ENCODE measurements at regions not wholly inside any gene's neighbourhood (a gene's known extent, or its start where the extent isn't known, plus 50 kb on each side); places are given as distances from the start of the nearest gene placed in this dataset.

DNA sequence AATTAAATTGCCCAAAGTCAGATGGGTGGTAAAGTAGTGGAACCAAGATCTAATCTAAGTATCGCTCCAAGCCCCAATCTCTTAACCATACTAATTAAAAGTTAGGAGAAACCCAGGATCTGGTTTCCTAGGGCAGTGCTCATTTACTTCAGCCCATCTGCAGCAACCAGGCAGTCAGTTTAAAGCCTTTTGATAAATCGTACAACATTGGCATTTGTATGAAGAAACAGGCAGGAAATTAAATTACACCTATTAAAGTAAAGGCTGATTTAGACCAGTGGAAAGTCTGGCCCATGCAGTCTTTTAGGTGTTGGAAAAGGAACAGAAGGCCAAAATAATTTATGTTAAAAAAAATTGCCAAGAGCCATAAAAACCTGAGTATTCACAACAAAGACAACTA lies 594.4 kb upstream of the UBE2E2 start:
- intact Hi-C loops (cut with micrococcal nuclease): no loop called here

GRCh38 chr3:22609139-22609538 lies 594.0 kb upstream of the UBE2E2 start:
- H3K4me1 ChIP-seq (ENCODE audit: control insufficient read depth, insufficient read depth, low read length): no peaks in the 10 kb centered on the region
- Mint-ChIP-seq H3K36me3 (no peaks in the 10 kb centered on the region), H3K4me3 (no peak overlapping the region), H3K27me3 (ENCODE audit: low read depth in 2 of 2) (no peaks in the 10 kb centered on the region), H3K9me3 (peaks cover 6 to 17% of the 10 kb centered on the region in 2 donors), H3K27ac (no peak overlapping the region), H3K4me1 (no peaks in the 10 kb centered on the region)
- DNase-seq (no peak), ATAC-seq (no peak)
- no peaks in the 10 kb centered on the region for H3K36me3 ChIP-seq (ENCODE audit: control insufficient read depth, insufficient read depth, low read length)
- intact Hi-C loops (cut with micrococcal nuclease): no loop called here
- no peak overlapping the region for H3K4me3 ChIP-seq (ENCODE audit: low read length)
- no peaks in the 10 kb centered on the region for H3K27me3 ChIP-seq (ENCODE audit: control insufficient read depth, insufficient read depth, low read length)
- H3K27ac ChIP-seq (ENCODE audit: low read length): no peak overlapping the region
- 83% methylated on average over 1 of the region's 1 CpG for WGBS (ENCODE audit: insufficient coverage)
- H3K9me3 ChIP-seq (ENCODE audit: control insufficient read depth, insufficient read depth, low read length): no peaks in the 10 kb centered on the region
- TF ChIP-seq, protein P1, sequence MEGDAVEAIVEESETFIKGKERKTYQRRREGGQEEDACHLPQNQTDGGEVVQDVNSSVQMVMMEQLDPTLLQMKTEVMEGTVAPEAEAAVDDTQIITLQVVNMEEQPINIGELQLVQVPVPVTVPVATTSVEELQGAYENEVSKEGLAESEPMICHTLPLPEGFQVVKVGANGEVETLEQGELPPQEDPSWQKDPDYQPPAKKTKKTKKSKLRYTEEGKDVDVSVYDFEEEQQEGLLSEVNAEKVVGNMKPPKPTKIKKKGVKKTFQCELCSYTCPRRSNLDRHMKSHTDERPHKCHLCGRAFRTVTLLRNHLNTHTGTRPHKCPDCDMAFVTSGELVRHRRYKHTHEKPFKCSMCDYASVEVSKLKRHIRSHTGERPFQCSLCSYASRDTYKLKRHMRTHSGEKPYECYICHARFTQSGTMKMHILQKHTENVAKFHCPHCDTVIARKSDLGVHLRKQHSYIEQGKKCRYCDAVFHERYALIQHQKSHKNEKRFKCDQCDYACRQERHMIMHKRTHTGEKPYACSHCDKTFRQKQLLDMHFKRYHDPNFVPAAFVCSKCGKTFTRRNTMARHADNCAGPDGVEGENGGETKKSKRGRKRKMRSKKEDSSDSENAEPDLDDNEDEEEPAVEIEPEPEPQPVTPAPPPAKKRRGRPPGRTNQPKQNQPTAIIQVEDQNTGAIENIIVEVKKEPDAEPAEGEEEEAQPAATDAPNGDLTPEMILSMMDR (IDR thresholded peaks at IDR 0.05): no peak

More for the DNA sequence above, 594.4 kb upstream of the UBE2E2 start:
- TF ChIP-seq, protein P1 (IDR thresholded peaks at IDR 0.05): no peak
- Mint-ChIP-seq H3K9me3 (peaks cover 6 to 17% of the 10 kb centered on the region in 2 donors), H3K4me1 (no peaks in the 10 kb centered on the region), H3K27ac (no peak overlapping the region), H3K36me3 (no peaks in the 10 kb centered on the region), H3K4me3 (no peak overlapping the region), H3K27me3 (ENCODE audit: low read depth in 2 of 2) (no peaks in the 10 kb centered on the region)
- 92% methylated on average over 2 of the region's 2 CpGs for WGBS (ENCODE audit: insufficient coverage)
- DNase-seq (no peak), ATAC-seq (no peak)
- Histone ChIP-seq H3K4me1 (ENCODE audit: control insufficient read depth, insufficient read depth, low read length) (no peaks in the 10 kb centered on the region), H3K4me3 (ENCODE audit: low read length) (no peak overlapping the region), H3K27ac (ENCODE audit: low read length) (no peak overlapping the region), H3K36me3 (ENCODE audit: control insufficient read depth, insufficient read depth, low read length) (no peaks in the 10 kb centered on the region), H3K9me3 (ENCODE audit: control insufficient read depth, insufficient read depth, low read length) (no peaks in the 10 kb centered on the region), H3K27me3 (ENCODE audit: control insufficient read depth, insufficient read depth, low read length) (no peaks in the 10 kb centered on the region)

GRCh38 chr3:22612927-22613326 lies 590.2 kb upstream of the UBE2E2 start:
- Histone ChIP-seq H3K4me3 (ENCODE audit: low read length) (no peak overlapping the region), H3K27me3 (ENCODE audit: control insufficient read depth, insufficient read depth, low read length) (no peaks in the 10 kb centered on the region), H3K27ac (ENCODE audit: low read length) (no peak overlapping the region), H3K4me1 (ENCODE audit: control insufficient read depth, insufficient read depth, low read length) (no peaks in the 10 kb centered on the region), H3K36me3 (ENCODE audit: control insufficient read depth, insufficient read depth, low read length) (no peaks in the 10 kb centered on the region), H3K9me3 (ENCODE audit: control insufficient read depth, insufficient read depth, low read length) (no peaks in the 10 kb centered on the region)
- Mint-ChIP-seq H3K4me3 (no peak overlapping the region), H3K27ac (no peak overlapping the region), H3K36me3 (no peaks in the 10 kb centered on the region), H3K9me3 (peaks cover 4 to 8% of the 10 kb centered on the region in 2 donors), H3K27me3 (ENCODE audit: low read depth in 2 of 2) (no peaks in the 10 kb centered on the region), H3K4me1 (no peaks in the 10 kb centered on the region)
- intact Hi-C loops (cut with micrococcal nuclease): no loop called here
- TF ChIP-seq, protein P1 (IDR thresholded peaks at IDR 0.05): no peak
- no peak for ATAC-seq
- DNase-seq: no peak
- 82% methylated on average over 3 of the region's 4 CpGs for WGBS (ENCODE audit: insufficient coverage)

- Histone ChIP-seq H3K9me3 (ENCODE audit: control insufficient read depth, insufficient read depth, low read length) (no peaks in the 10 kb centered on the region), H3K27ac (ENCODE audit: low read length) (no peak overlapping the region), H3K4me3 (ENCODE audit: low read length) (no peak overlapping the region), H3K36me3 (ENCODE audit: control insufficient read depth, insufficient read depth, low read length) (no peaks in the 10 kb centered on the region), H3K27me3 (ENCODE audit: control insufficient read depth, insufficient read depth, low read length) (no peaks in the 10 kb centered on the region), H3K4me1 (ENCODE audit: control insufficient read depth, insufficient read depth, low read length) (peaks cover 3% of the 10 kb centered on the region)
- Mint-ChIP-seq H3K36me3 (no peaks in the 10 kb centered on the region), H3K4me3 (no peak overlapping the region), H3K9me3 (peaks cover 4 to 5% of the 10 kb centered on the region in 2 donors), H3K27me3 (ENCODE audit: low read depth in 2 of 2) (no peaks in the 10 kb centered on the region), H3K27ac (no peak overlapping the region), H3K4me1 (peaks cover 5 to 6% of the 10 kb centered on the region in 2 donors)
- no peak for DNase-seq
- intact Hi-C loops (cut with micrococcal nuclease): no loop called here
- TF ChIP-seq, protein P1 (IDR thresholded peaks at IDR 0.05): no peak
- ATAC-seq: no peak
- WGBS (ENCODE audit: insufficient coverage): 60% methylated on average over 2 of the region's 2 CpGs
These were observed 587.3 kb upstream of the UBE2E2 start for GRCh38 chr3:22615790-22616189.
